Thyroid gland (tissue), 4 donors: ENCODE measurements at regions not wholly inside any gene's neighbourhood (a gene's known extent, or its start where the extent isn't known, plus 50 kb on each side); places are given as distances from the start of the nearest gene placed in this dataset.

Experiments used
- POLR2A ChIP-seq, 2 donors: fragments of 450-650 bp; IDR thresholded peaks; one replicate each; pipeline ENCODE4 v1.6.1; 2017; ENCODE audit warnings: antibody characterized with exemption in 2 of 2, mild to moderate bottlenecking in 2 of 2, moderate library complexity in 1 of 2
- TF ChIP-seq, protein P1 (sequence below), 6 experiments: fragments of 200-600 bp in 3 of 6; fragments of 450-650 bp in 3 of 6; sonication (generic) in 3 of 6; IDR thresholded peaks; one replicate each; pipeline ENCODE4 v1.5.1; 2016 to 2019; ENCODE audit warnings: antibody characterized with exemption in 6 of 6, mild to moderate bottlenecking in 2 of 6, inconsistent platforms in 1 of 6, moderate library complexity in 1 of 6

DNA sequence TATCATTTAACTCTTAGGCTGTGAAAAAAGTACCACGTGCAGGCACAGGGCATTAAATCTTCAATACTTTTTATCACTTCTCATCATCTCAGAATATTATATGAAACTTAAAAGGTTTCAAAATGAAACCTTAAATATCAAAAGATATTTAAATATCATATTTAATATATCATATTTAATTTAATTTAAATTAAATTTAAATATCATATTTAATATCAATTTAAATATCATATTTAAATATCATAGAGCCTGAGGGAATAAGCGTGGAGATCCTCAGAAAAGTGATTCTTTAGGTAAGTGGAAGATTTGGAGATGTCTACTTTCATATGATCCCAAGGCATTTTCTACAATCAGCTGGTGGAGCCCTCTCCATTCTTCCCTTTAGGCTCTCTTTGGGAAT is 716.6 kb downstream of the OTOL1 start:
- TF ChIP-seq, protein P1, sequence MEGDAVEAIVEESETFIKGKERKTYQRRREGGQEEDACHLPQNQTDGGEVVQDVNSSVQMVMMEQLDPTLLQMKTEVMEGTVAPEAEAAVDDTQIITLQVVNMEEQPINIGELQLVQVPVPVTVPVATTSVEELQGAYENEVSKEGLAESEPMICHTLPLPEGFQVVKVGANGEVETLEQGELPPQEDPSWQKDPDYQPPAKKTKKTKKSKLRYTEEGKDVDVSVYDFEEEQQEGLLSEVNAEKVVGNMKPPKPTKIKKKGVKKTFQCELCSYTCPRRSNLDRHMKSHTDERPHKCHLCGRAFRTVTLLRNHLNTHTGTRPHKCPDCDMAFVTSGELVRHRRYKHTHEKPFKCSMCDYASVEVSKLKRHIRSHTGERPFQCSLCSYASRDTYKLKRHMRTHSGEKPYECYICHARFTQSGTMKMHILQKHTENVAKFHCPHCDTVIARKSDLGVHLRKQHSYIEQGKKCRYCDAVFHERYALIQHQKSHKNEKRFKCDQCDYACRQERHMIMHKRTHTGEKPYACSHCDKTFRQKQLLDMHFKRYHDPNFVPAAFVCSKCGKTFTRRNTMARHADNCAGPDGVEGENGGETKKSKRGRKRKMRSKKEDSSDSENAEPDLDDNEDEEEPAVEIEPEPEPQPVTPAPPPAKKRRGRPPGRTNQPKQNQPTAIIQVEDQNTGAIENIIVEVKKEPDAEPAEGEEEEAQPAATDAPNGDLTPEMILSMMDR (IDR thresholded peaks at IDR 0.05): no peak
- TF ChIP-seq POLR2A (IDR thresholded peaks at IDR 0.05): no peak
